Endodermal cell (in vitro differentiated cells): ENCODE measurements at regions not wholly inside any gene's neighbourhood (a gene's known extent, or its start where the extent isn't known, plus 50 kb on each side); places are given as distances from the start of the nearest gene placed in this dataset.
A peak's percentile ranks its signal among the peaks of the same experiment; 100 is the strongest.
"Not testable (repeated sequence)": the region's sequence is repeated elsewhere in the genome, so short reads cannot be mapped to it uniquely, and the experiment has no call there.

Experiments
- DNase-seq: peaks from one replicate; pipeline ENCODE4 v3.0.0-alpha.2; 2017
- H3K27ac ChIP-seq: 2 replicates; pipeline ENCODE4 v1.5.1; 2013; ENCODE audit warnings: mild to moderate bottlenecking, low read depth, low read length, moderate library complexity
- H3K27me3 ChIP-seq: 2 replicates; pipeline ENCODE4 v1.6.1; 2013; ENCODE audit warnings: mild to moderate bottlenecking, low read length, moderate library complexity; ENCODE audit not compliant: insufficient read depth, control insufficient read depth, poor library complexity, severe bottlenecking
- H3K36me3 ChIP-seq: 2 replicates; pipeline ENCODE4 v1.7.0; 2013; ENCODE audit warnings: mild to moderate bottlenecking, low read length, moderate library complexity; ENCODE audit not compliant: control insufficient read depth, insufficient read depth
- H3K4me1 ChIP-seq: one replicate; pipeline ENCODE4 v1.7.0; 2013; ENCODE audit warnings: low read length; ENCODE audit not compliant: control insufficient read depth, insufficient read depth
- H3K4me3 ChIP-seq: 2 replicates; pipeline ENCODE4 v1.5.1; 2013; ENCODE audit warnings: mild to moderate bottlenecking, low read length, moderate library complexity
- H3K9ac ChIP-seq: 2 replicates; pipeline ENCODE4 v1.6.1; 2013; ENCODE audit warnings: mild to moderate bottlenecking, low read length, moderate library complexity; ENCODE audit not compliant: poor library complexity, severe bottlenecking; ENCODE audit errors: extremely low read depth
- H3K9me3 ChIP-seq: 2 replicates; pipeline ENCODE4 v1.6.1; 2013; ENCODE audit warnings: mild to moderate bottlenecking, low read length, moderate library complexity; ENCODE audit not compliant: control insufficient read depth
- H3K27ac Mint-ChIP-seq: 2 replicates; pipeline ENCODE4 v1.8.0; 2020; ENCODE audit warnings: mixed read lengths
- H3K27me3 Mint-ChIP-seq: 2 replicates; pipeline ENCODE4 v1.8.0; 2021; ENCODE audit warnings: mild to moderate bottlenecking, mixed read lengths; ENCODE audit not compliant: insufficient read depth
- H3K36me3 Mint-ChIP-seq: 2 replicates; pipeline ENCODE4 v1.8.0; 2020; ENCODE audit warnings: low read depth, mixed read lengths
- H3K4me1 Mint-ChIP-seq: 2 replicates; pipeline ENCODE4 v1.8.0; 2020; ENCODE audit warnings: mixed read lengths
- H3K4me3 Mint-ChIP-seq: 2 replicates; pipeline ENCODE4 v1.8.0; 2020; ENCODE audit warnings: mild to moderate bottlenecking, moderate library complexity, mixed read lengths
- H3K9me3 Mint-ChIP-seq: 2 replicates; pipeline ENCODE4 v1.8.0; 2020; ENCODE audit warnings: mild to moderate bottlenecking, mixed read lengths
- CTCF ChIP-seq: fragments of 200-600 bp; sonication (generic); conservative IDR thresholded peaks from 2 replicates; pipeline ENCODE4 v1.5.0; 2021; ENCODE audit warnings: antibody characterized with exemption, mild to moderate bottlenecking
- WGBS, 2 experiments: methylation state at CpG; one replicate each; pipeline versions ENCODE4 v1.1.5 to v1.1.7; 2013; ENCODE audit warnings: missing lambda C conversion rate in 2 of 2, mixed read lengths in 1 of 2; ENCODE audit not compliant: insufficient coverage in 1 of 2, insufficient read length in 1 of 2; 5-methylcytosine and 5-hydroxymethylcytosine counted together

GRCh38 chr2:188693111-188693510, 281.1 kb upstream of the COL3A1 start:
- Mint-ChIP-seq H3K27ac (no peak overlapping the region), H3K9me3 (no peaks in the 10 kb centered on the region), H3K4me3 (no peak overlapping the region), H3K4me1 (peaks cover 34% of the 10 kb centered on the region), H3K36me3 (no peaks in the 10 kb centered on the region), H3K27me3 (no peaks in the 10 kb centered on the region)
- Histone ChIP-seq H3K27me3 (no peaks in the 10 kb centered on the region), H3K36me3 (no peaks in the 10 kb centered on the region), H3K27ac (no peak overlapping the region), H3K9me3 (no peaks in the 10 kb centered on the region), H3K9ac (no peak overlapping the region), H3K4me3 (no peak overlapping the region), H3K4me1 (peaks cover 4% of the 10 kb centered on the region)
- 88 to 92% methylated on average over 1 to 4 of the region's 4 CpGs for WGBS, 2 experiments
- no peak for TF ChIP-seq CTCF
- peak; percentile 52 for DNase-seq

- WGBS, 2 experiments = 65 to 100% methylated on average over 1 to 2 of the region's 2 CpGs
- Mint-ChIP-seq H3K27me3 (no peaks in the 10 kb centered on the region), H3K4me3 (no peak overlapping the region), H3K27ac (no peak overlapping the region), H3K4me1 (peaks cover 34% of the 10 kb centered on the region), H3K36me3 (no peaks in the 10 kb centered on the region), H3K9me3 (peaks cover 3% of the 10 kb centered on the region)
- no peak for TF ChIP-seq CTCF
- Histone ChIP-seq H3K36me3 (no peaks in the 10 kb centered on the region), H3K9ac (no peak overlapping the region), H3K9me3 (no peaks in the 10 kb centered on the region), H3K27ac (no peak overlapping the region), H3K27me3 (no peaks in the 10 kb centered on the region), H3K4me3 (no peak overlapping the region), H3K4me1 (peaks cover 4% of the 10 kb centered on the region)
- DNase-seq = peak; percentile 34
These were observed 280.4 kb upstream of the COL3A1 start for GRCh38 chr2:188693771-188694170.

DNA sequence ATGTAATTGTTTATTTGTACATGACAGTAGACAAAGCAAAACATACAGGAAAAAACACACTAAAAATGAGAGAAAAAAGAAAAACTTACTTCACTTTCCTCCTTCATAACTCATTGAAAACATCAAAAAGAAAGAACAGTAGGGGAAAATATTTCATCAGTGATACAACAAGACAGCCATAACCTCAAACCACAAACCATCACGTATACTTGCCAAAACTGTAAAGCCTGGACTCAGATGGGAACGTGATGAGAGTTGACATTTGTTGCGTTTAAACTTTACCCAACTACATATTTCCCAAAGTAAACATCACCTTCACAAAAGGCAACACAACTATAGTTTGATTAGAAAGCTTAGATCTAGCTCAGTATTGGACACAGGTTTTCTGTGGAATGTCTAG, 278.2 kb upstream of the COL3A1 start:
- Histone ChIP-seq H3K9ac (no peak overlapping the region), H3K4me1 (peaks cover 4% of the 10 kb centered on the region), H3K27ac (no peak overlapping the region), H3K4me3 (no peak overlapping the region), H3K9me3 (no peaks in the 10 kb centered on the region), H3K36me3 (no peaks in the 10 kb centered on the region), H3K27me3 (no peaks in the 10 kb centered on the region)
- H3K27me3 Mint-ChIP-seq = no peaks in the 10 kb centered on the region
- no peak overlapping the region for H3K4me3 Mint-ChIP-seq
- WGBS, 2 experiments = 98% methylated on average over 3 of the region's 3 CpGs; no CpG with 5 or more reads in 1 of the 2 experiments
- TF ChIP-seq CTCF = no peak
- H3K36me3 Mint-ChIP-seq = no peaks in the 10 kb centered on the region
- H3K4me1 Mint-ChIP-seq = peaks cover 28% of the 10 kb centered on the region
- no peak for DNase-seq
- peaks cover 3% of the 10 kb centered on the region for H3K9me3 Mint-ChIP-seq
- peak overlapping the region; percentile 27 for H3K27ac Mint-ChIP-seq

- not testable (repeated sequence) for DNase-seq, H3K9me3 ChIP-seq, H3K9me3 Mint-ChIP-seq, H3K27me3 ChIP-seq, H3K9ac ChIP-seq, H3K4me1 ChIP-seq, H3K36me3 ChIP-seq, H3K4me3 ChIP-seq, H3K27ac ChIP-seq, H3K36me3 Mint-ChIP-seq, H3K27me3 Mint-ChIP-seq, H3K27ac Mint-ChIP-seq, H3K4me3 Mint-ChIP-seq
- peaks cover 19% of the 10 kb centered on the region for H3K4me1 Mint-ChIP-seq
- 91% methylated on average over 1 of the region's 1 CpG; no CpG with 5 or more reads in 1 of the 2 experiments for WGBS, 2 experiments
These were observed 276.0 kb upstream of the COL3A1 start for GRCh38 chr2:188698151-188698550.
